Endothelial cell of umbilical vein (primary cell): ENCODE measurements at regions not wholly inside any gene's neighbourhood (a gene's known extent, or its start where the extent isn't known, plus 50 kb on each side); places are given as distances from the start of the nearest gene placed in this dataset.
"Not testable (repeated sequence)": the region's sequence is repeated elsewhere in the genome, so short reads cannot be mapped to it uniquely, and the experiment has no call there.

Experiments used
- BruUV-seq: library from RNA; stranded (reverse); fragments of 400-500 nt; replicated peaks from 2 replicates; lab custom pipeline; 2021; lab: Mats Ljungman, UMichigan
- CTCF ChIA-PET: fragments of 300-600, 350-600 bp; sonication (Branson Sonifier 250); formaldehyde crosslinking; loops from one replicate; lab custom pipeline; 2021; ENCODE audit warnings: antibody characterized with exemption, inconsistent platforms; lab: Charles Lee
- POLR2A ChIA-PET: fragments of 300-600, 350-600 bp; sonication (Branson Sonifier 250); formaldehyde crosslinking; loops from one replicate; lab custom pipeline; 2021; ENCODE audit warnings: antibody characterized with exemption, inconsistent platforms; lab: Charles Lee
- DNase-seq: peaks from one replicate; pipeline ENCODE4 v3.0.0-alpha.2; 2011; ENCODE audit warnings: low read depth, low spot score
- FAIRE-seq: peaks from 2 replicates; lab custom pipeline; 2011; peaks lifted over from hg19 to GRCh38; lab: Jason Lieb, UNC
- H2AFZ ChIP-seq: 2 replicates; pipeline ENCODE4 v1.6.0; 2012; ENCODE audit warnings: low read depth, low read length, control low read depth, inconsistent platforms
- H3K27ac ChIP-seq: 2 replicates; pipeline ENCODE4 v1.5.1; 2011; ENCODE audit warnings: low read depth, mild to moderate bottlenecking, control low read depth, low read length, moderate library complexity; ENCODE audit not compliant: insufficient read depth
- H3K27me3 ChIP-seq, 2 experiments: 2 replicates each; pipeline versions ENCODE4 v1.6.0 to v1.6.1; 2011; ENCODE audit warnings: low read length in 2 of 2, mixed read lengths in 1 of 2; ENCODE audit not compliant: control insufficient read depth in 2 of 2, insufficient read depth in 2 of 2
- H3K36me3 ChIP-seq, 2 experiments: 2 replicates in 1 of 2; 3 replicates in 1 of 2; pipeline ENCODE4 v1.5.1; 2011; ENCODE audit warnings: low read length in 2 of 2, mild to moderate bottlenecking in 1 of 2, moderate library complexity in 1 of 2; ENCODE audit not compliant: control insufficient read depth in 2 of 2, insufficient read depth in 2 of 2; ENCODE audit errors: extremely low read depth in 1 of 2
- H3K4me1 ChIP-seq: 3 replicates; pipeline ENCODE4 v1.5.1; 2011; ENCODE audit warnings: mild to moderate bottlenecking, low read length; ENCODE audit not compliant: control insufficient read depth, insufficient read depth; ENCODE audit errors: extremely low read depth
- H3K4me2 ChIP-seq: 2 replicates; pipeline ENCODE4 v1.6.1; 2011; ENCODE audit warnings: low read length, control low read depth, mixed read lengths; ENCODE audit not compliant: insufficient read depth
- H3K4me3 ChIP-seq, 3 experiments: fragments of 200-600 bp in 1 of 3; sonication (generic), shearing (Covaris generic) in 1 of 3; replicated peaks in 1 of 3; 2 replicates each; pipeline ENCODE4 v1.5.1; 2011 to 2016; ENCODE audit warnings: control low read depth in 3 of 3, low read length in 3 of 3, mild to moderate bottlenecking in 2 of 3, inconsistent platforms in 1 of 3, low read depth in 1 of 3, moderate library complexity in 1 of 3; ENCODE audit not compliant: insufficient read depth in 1 of 3
- H3K79me2 ChIP-seq: 2 replicates; pipeline ENCODE4 v1.6.0; 2012; ENCODE audit warnings: low read length, inconsistent platforms; ENCODE audit not compliant: control insufficient read depth, insufficient read depth
- H3K9ac ChIP-seq: replicated peaks from 2 replicates; pipeline ENCODE3; 2011; ENCODE audit warnings: low read length, control low read depth; ENCODE audit not compliant: insufficient read depth; ENCODE audit errors: extremely low read depth
- H3K9me1 ChIP-seq: replicated peaks from 3 replicates; pipeline ENCODE4 v1.6.0; 2011; ENCODE audit warnings: mild to moderate bottlenecking, low read length; ENCODE audit not compliant: control insufficient read depth, insufficient read depth; ENCODE audit errors: extremely low read depth
- H3K9me3 ChIP-seq: replicated peaks from 2 replicates; pipeline ENCODE4 v1.5.1; 2012; ENCODE audit warnings: low read length, inconsistent platforms; ENCODE audit not compliant: control insufficient read depth, insufficient read depth
- H4K20me1 ChIP-seq: replicated peaks from 2 replicates; pipeline ENCODE3; 2011; ENCODE audit warnings: mild to moderate bottlenecking, low read length; ENCODE audit not compliant: control insufficient read depth, insufficient read depth; ENCODE audit errors: extremely low read depth
- CTCF ChIP-seq, 2 donors: IDR thresholded peaks; 1 replicate in 1 of 2; 2 replicates in 1 of 2; pipeline ENCODE4 v1.5.1; 2011; ENCODE audit warnings: low read length in 2 of 2, mild to moderate bottlenecking in 2 of 2, moderate library complexity in 2 of 2, control low read depth in 1 of 2, inconsistent platforms in 1 of 2, low read depth in 1 of 2; ENCODE audit not compliant: insufficient read depth in 1 of 2; ENCODE audit errors: extremely low read depth in 1 of 2
- EZH2 ChIP-seq: IDR thresholded peaks from 2 replicates; pipeline ENCODE4 v1.6.1; 2012; ENCODE audit warnings: borderline replicate concordance, low read depth, mild to moderate bottlenecking, moderate library complexity, low read length, inconsistent platforms; ENCODE audit not compliant: severe bottlenecking
- FOS ChIP-seq: IDR thresholded peaks from 2 replicates; pipeline ENCODE4 v1.6.1; 2011; ENCODE audit warnings: mild to moderate bottlenecking, low read length, moderate library complexity, borderline replicate concordance; ENCODE audit not compliant: insufficient read depth
- GATA2 ChIP-seq: IDR thresholded peaks from 2 replicates; pipeline ENCODE4 v1.7.0; 2011; ENCODE audit warnings: low read depth, mild to moderate bottlenecking, moderate library complexity, mixed read lengths, low read length; ENCODE audit not compliant: insufficient read length, insufficient read depth
- JUN ChIP-seq: IDR thresholded peaks from 2 replicates; pipeline ENCODE4 v1.6.1; 2011; ENCODE audit warnings: borderline replicate concordance, low read depth; ENCODE audit not compliant: insufficient read length, insufficient read depth
- MYC ChIP-seq: IDR thresholded peaks from one replicate; pipeline ENCODE4 v1.6.1; 2011; ENCODE audit warnings: mild to moderate bottlenecking, low read depth, low read length
- POLR2A ChIP-seq: IDR thresholded peaks from 2 replicates; pipeline ENCODE4 v1.6.1; 2012; ENCODE audit warnings: low read depth, mild to moderate bottlenecking, control low read depth, low read length
- POLR2AphosphoS5 ChIP-seq: IDR thresholded peaks from 2 replicates; pipeline ENCODE4 v1.6.1; 2012; ENCODE audit warnings: low read depth, mild to moderate bottlenecking, control low read depth, low read length, moderate library complexity; ENCODE audit not compliant: insufficient read depth
- dilution Hi-C: fragments of 300-500 bp; cut with MboI; formaldehyde crosslinking; loops from one replicate; pipeline ENCODE4 v1.15.0; 2019; ENCODE audit warnings: low sequenced_read_pairs; ENCODE audit not compliant: extremely low pct_ligation_motif_present
- intact Hi-C: fragments of 100-400 bp; cut with micrococcal nuclease; formaldehyde crosslinking; loops from one replicate; pipeline ENCODE4 v1.10.0; 2022
- TF ChIP-seq, protein P1 (sequence below): IDR thresholded peaks from 2 replicates; pipeline ENCODE4 v1.6.1; 2011; ENCODE audit not compliant: insufficient read depth, insufficient read length

DNA sequence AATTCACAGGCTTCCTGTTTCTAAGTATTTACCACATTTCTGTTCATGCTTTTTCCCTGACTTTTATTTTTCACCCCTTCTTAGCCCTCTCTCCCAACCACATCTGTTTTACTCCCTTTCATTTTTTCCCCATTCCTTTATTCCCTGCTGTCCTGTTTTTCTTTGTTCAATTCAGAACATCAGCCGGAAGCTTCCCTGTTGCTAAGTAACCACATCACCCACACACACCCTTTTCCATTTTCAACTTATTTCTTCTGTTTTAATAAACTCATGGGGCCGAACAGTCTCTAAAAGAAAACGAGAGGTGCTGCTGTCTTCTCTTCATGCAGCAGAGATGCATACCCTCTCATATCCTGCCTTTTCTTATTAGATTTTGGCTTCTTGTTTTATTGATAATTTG, 53.5 kb upstream of the CEP85L start:
- Histone ChIP-seq H3K9me1 (no peaks in the 10 kb centered on the region), H3K79me2 (no peaks in the 10 kb centered on the region), H2AFZ (no peak overlapping the region), H3K9ac (no peak overlapping the region), H3K4me3 (no peak overlapping the region), H3K4me1 (peaks cover 19% of the 10 kb centered on the region), H3K27me3 (no peaks in the 10 kb centered on the region), H3K27ac (no peak overlapping the region), H3K4me2 (no peak overlapping the region), H4K20me1 (no peaks in the 10 kb centered on the region), H3K9me3 (no peaks in the 10 kb centered on the region), H3K36me3 (no peaks in the 10 kb centered on the region)
- intact Hi-C loops: loop anchor here (5.0 to 10.0 kb wide), 2 partner anchors 318 to 1210 kb away; no protein-coding TSS in a partner anchor
- dilution Hi-C loops: no loop called here
- CTCF ChIA-PET: no interaction called here
- no TSS peak for BruUV-seq
- POLR2A ChIA-PET: no interaction called here
- FAIRE-seq: no peak
- DNase-seq: no peak
- TF ChIP-seq MYC (no peak), EZH2 (no peak), FOS (no peak), CTCF (IDR thresholded peaks at IDR 0.05; ENCODE audit: extremely low read depth in 1 of 2, insufficient read depth in 1 of 2, low read depth in 1 of 2, low read length in 2 of 2) (no peak), GATA2 (no peak), POLR2A (no peak), JUN (no peak), POLR2AphosphoS5 (no peak)
- TF ChIP-seq, protein P1, sequence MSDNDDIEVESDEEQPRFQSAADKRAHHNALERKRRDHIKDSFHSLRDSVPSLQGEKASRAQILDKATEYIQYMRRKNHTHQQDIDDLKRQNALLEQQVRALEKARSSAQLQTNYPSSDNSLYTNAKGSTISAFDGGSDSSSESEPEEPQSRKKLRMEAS: no peak

- H2AFZ ChIP-seq, H3K27me3 ChIP-seq, H3K4me3 ChIP-seq, CTCF ChIA-PET, H4K20me1 ChIP-seq, H3K4me2 ChIP-seq, H3K9me3 ChIP-seq, H3K9me1 ChIP-seq, H3K4me1 ChIP-seq, BruUV-seq, POLR2A ChIA-PET, H3K79me2 ChIP-seq, FAIRE-seq, dilution Hi-C loops, H3K36me3 ChIP-seq, DNase-seq, H3K9ac ChIP-seq, H3K27ac ChIP-seq: not testable (repeated sequence)
- intact Hi-C loops: loop anchor here (10.0 kb wide), 1 partner anchor 1206 kb away; no protein-coding TSS in a partner anchor
Observed at GRCh38 chr6:118701260-118701659, 49.9 kb upstream of the CEP85L start.
